ENCODE measurements at regions not wholly inside any gene's neighbourhood (a gene's known extent, or its start where the extent isn't known, plus 50 kb on each side); places are given as distances from the start of the nearest gene placed in this dataset.
"Not testable (repeated sequence)": the region's sequence is repeated elsewhere in the genome, so short reads cannot be mapped to it uniquely, and the experiment has no call there.

GRCh38 chr3:22843854-22844253 is 359.3 kb upstream of the UBE2E2 start:
- POLR2A ChIA-PET (ENCODE audit: low non-redundant PET): no interaction called here
- CTCF ChIA-PET: no interaction called here
- H3K4me1 ChIP-seq (ENCODE audit: insufficient read depth, low read length, poor library complexity, severe bottlenecking): no peaks in the 10 kb centered on the region
- no peaks in the 10 kb centered on the region for H3K27me3 ChIP-seq (replicated peaks; ENCODE audit: insufficient read depth, low read depth, low read length, poor library complexity)
- TF ChIP-seq CTCF (conservative IDR thresholded peaks at IDR 0.05; ENCODE audit: low read depth, low read length) (no peak), EZH2 (IDR thresholded peaks at IDR 0.05; ENCODE audit: borderline replicate concordance, low read depth, low read length, poor library complexity, severe bottlenecking) (no peak)
- no peak overlapping the region for H3K4me3 ChIP-seq (ENCODE audit: low read depth, low read length, poor library complexity, severe bottlenecking)
- BruUV-seq (replicated peaks): no TSS peak
- no peak for DNase-seq (ENCODE audit: low spot score)
- H3K9me3 ChIP-seq (ENCODE audit: low read depth, low read length, poor library complexity, severe bottlenecking): peaks cover 17% of the 10 kb centered on the region
- H3K27ac ChIP-seq (ENCODE audit: low read depth, low read length, poor library complexity, severe bottlenecking): no peak overlapping the region
- intact Hi-C loops (cut with micrococcal nuclease; ENCODE audit: unreplicated experiment): no loop called here
- no peaks in the 10 kb centered on the region for H3K36me3 ChIP-seq (ENCODE audit: insufficient read depth, low read length, poor library complexity, severe bottlenecking)

- Histone ChIP-seq H3K27me3 (replicated peaks; ENCODE audit: insufficient read depth, low read depth, low read length, poor library complexity) (no peaks in the 10 kb centered on the region), H3K4me3 (ENCODE audit: low read depth, low read length, poor library complexity, severe bottlenecking) (no peak overlapping the region), H3K36me3 (ENCODE audit: insufficient read depth, low read length, poor library complexity, severe bottlenecking) (no peaks in the 10 kb centered on the region), H3K27ac (ENCODE audit: low read depth, low read length, poor library complexity, severe bottlenecking) (no peak overlapping the region), H3K4me1 (ENCODE audit: insufficient read depth, low read length, poor library complexity, severe bottlenecking) (no peaks in the 10 kb centered on the region), H3K9me3 (ENCODE audit: low read depth, low read length, poor library complexity, severe bottlenecking) (peaks cover 11% of the 10 kb centered on the region)
- POLR2A ChIA-PET (ENCODE audit: low non-redundant PET): no interaction called here
- CTCF ChIA-PET: no interaction called here
- TF ChIP-seq CTCF (conservative IDR thresholded peaks at IDR 0.05; ENCODE audit: low read depth, low read length) (no peak), EZH2 (IDR thresholded peaks at IDR 0.05; ENCODE audit: borderline replicate concordance, low read depth, low read length, poor library complexity, severe bottlenecking) (no peak)
- intact Hi-C loops (cut with micrococcal nuclease; ENCODE audit: unreplicated experiment): no loop called here
- BruUV-seq (replicated peaks): no TSS peak
- DNase-seq (ENCODE audit: low spot score): no peak
Measured at GRCh38 chr3:22846566-22846965, 356.6 kb upstream of the UBE2E2 start.

- POLR2A ChIA-PET (ENCODE audit: low non-redundant PET); H3K4me3 ChIP-seq (ENCODE audit: low read depth, low read length, poor library complexity, severe bottlenecking); DNase-seq (ENCODE audit: low spot score); BruUV-seq (replicated peaks); H3K27ac ChIP-seq (ENCODE audit: low read depth, low read length, poor library complexity, severe bottlenecking); H3K27me3 ChIP-seq (replicated peaks; ENCODE audit: insufficient read depth, low read depth, low read length, poor library complexity); H3K4me1 ChIP-seq (ENCODE audit: insufficient read depth, low read length, poor library complexity, severe bottlenecking); intact Hi-C loops (cut with micrococcal nuclease; ENCODE audit: unreplicated experiment); CTCF ChIA-PET; H3K36me3 ChIP-seq (ENCODE audit: insufficient read depth, low read length, poor library complexity, severe bottlenecking): not testable (repeated sequence)
- peaks cover 11% of the 10 kb centered on the region for H3K9me3 ChIP-seq (ENCODE audit: low read depth, low read length, poor library complexity, severe bottlenecking)
Measured at GRCh38 chr3:22849583-22849982, 353.5 kb upstream of the UBE2E2 start.

- POLR2A ChIA-PET (ENCODE audit: low non-redundant PET): no interaction called here
- Histone ChIP-seq H3K9me3 (ENCODE audit: low read depth, low read length, poor library complexity, severe bottlenecking) (peaks cover 8% of the 10 kb centered on the region), H3K4me3 (ENCODE audit: low read depth, low read length, poor library complexity, severe bottlenecking) (no peak overlapping the region), H3K27me3 (replicated peaks; ENCODE audit: insufficient read depth, low read depth, low read length, poor library complexity) (no peaks in the 10 kb centered on the region), H3K36me3 (ENCODE audit: insufficient read depth, low read length, poor library complexity, severe bottlenecking) (no peaks in the 10 kb centered on the region), H3K27ac (ENCODE audit: low read depth, low read length, poor library complexity, severe bottlenecking) (no peak overlapping the region), H3K4me1 (ENCODE audit: insufficient read depth, low read length, poor library complexity, severe bottlenecking) (no peaks in the 10 kb centered on the region)
- CTCF ChIA-PET: no interaction called here
- BruUV-seq (replicated peaks): no TSS peak
- intact Hi-C loops (cut with micrococcal nuclease; ENCODE audit: unreplicated experiment): no loop called here
- no peak for TF ChIP-seq EZH2 (IDR thresholded peaks at IDR 0.05; ENCODE audit: borderline replicate concordance, low read depth, low read length, poor library complexity, severe bottlenecking)
- TF ChIP-seq CTCF (conservative IDR thresholded peaks at IDR 0.05; ENCODE audit: low read depth, low read length): no peak
- no peak for DNase-seq (ENCODE audit: low spot score)
Measured at GRCh38 chr3:22856811-22857210, 346.3 kb upstream of the UBE2E2 start.
